ENCODE measurements at regions not wholly inside any gene's neighbourhood (a gene's known extent, or its start where the extent isn't known, plus 50 kb on each side); places are given as distances from the start of the nearest gene placed in this dataset.

DNA sequence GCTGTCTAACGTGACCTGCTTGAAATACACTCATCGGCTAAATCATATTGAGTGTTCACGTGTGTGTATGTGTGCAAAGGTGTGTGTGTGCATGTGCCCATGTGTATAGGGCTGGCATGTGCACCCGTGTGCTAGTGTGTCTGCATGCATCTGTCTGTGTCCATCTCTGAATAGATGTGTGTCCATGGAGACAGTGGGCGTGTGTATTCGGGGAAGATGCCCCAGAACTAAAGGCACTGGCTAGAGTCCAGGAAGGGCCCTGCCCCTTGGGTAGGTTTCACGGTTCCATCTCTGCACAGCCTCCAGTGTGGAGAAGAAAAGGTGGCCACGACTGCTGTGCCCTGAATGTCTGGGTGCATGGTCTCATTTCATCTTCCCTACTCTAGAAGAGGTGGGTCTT lies 220.3 kb downstream of the MN1 start:
- no peak overlapping the region for H2BK5ac ChIP-seq (ENCODE audit: insufficient read length, low read length)
- Mint-ChIP-seq H3K27ac (no peak overlapping the region), H3K27me3 (ENCODE audit: low read depth) (peaks cover 48% of the 10 kb centered on the region), H3K9me3 (no peaks in the 10 kb centered on the region), H3K4me1 (peaks cover 6 to 13% of the 10 kb centered on the region in 2 experiments; a peak in 3 of 4 replicates), H3K36me3 (ENCODE audit: insufficient read depth in 1 of 3, low read depth in 3 of 3) (no peaks in the 10 kb centered on the region), H3K4me3 (no peak overlapping the region)
- H3K4ac ChIP-seq (ENCODE audit: low read depth, low read length) = no peak overlapping the region
- H3K79me2 ChIP-seq (ENCODE audit: insufficient read depth, low read length) = no peaks in the 10 kb centered on the region
- DNase-seq = no peak
- H3K14ac ChIP-seq (ENCODE audit: insufficient read depth, low read length) = no peak overlapping the region
- no peaks in the 10 kb centered on the region for H3K79me1 ChIP-seq (ENCODE audit: insufficient read depth, low read depth, low read length, poor library complexity, severe bottlenecking)
- H2BK12ac ChIP-seq (ENCODE audit: insufficient read length, low read depth, low read length) = no peak overlapping the region
- H3K9ac ChIP-seq (ENCODE audit: extremely low read depth, insufficient read length, low read length) = no peak overlapping the region
- H3K23me2 ChIP-seq (ENCODE audit: insufficient read length, low read depth, low read length, poor library complexity, severe bottlenecking) = no peaks in the 10 kb centered on the region
- no peak overlapping the region for H2BK20ac ChIP-seq (ENCODE audit: low read depth, low read length, poor library complexity, severe bottlenecking)
- H3K23ac ChIP-seq (ENCODE audit: insufficient read length, low read depth, low read length) = no peak overlapping the region
- no peak overlapping the region for H3T11ph ChIP-seq (ENCODE audit: low read length)
- no peaks in the 10 kb centered on the region for H3K4me1 ChIP-seq (ENCODE audit: insufficient read depth, low read length)
- no peak overlapping the region for H4K8ac ChIP-seq (replicated peaks; ENCODE audit: insufficient read length, low read depth, low read length)
- no peak overlapping the region for H2BK120ac ChIP-seq (ENCODE audit: low read depth, low read length, poor library complexity, severe bottlenecking)
- H3K27me3 ChIP-seq (ENCODE audit: insufficient read depth, low read length) = no peaks in the 10 kb centered on the region
- H3K18ac ChIP-seq (ENCODE audit: insufficient read length, low read depth, low read length) = no peak overlapping the region
- no peaks in the 10 kb centered on the region for H4K20me1 ChIP-seq (ENCODE audit: control insufficient read depth, insufficient read depth, insufficient read length)
- no peak overlapping the region for H3K4me2 ChIP-seq (ENCODE audit: insufficient read depth, insufficient read length, low read length)
- no peak overlapping the region for H3K56ac ChIP-seq (ENCODE audit: insufficient read length, low read depth, low read length)
- H4K91ac ChIP-seq (ENCODE audit: insufficient read length, low read depth, low read length) = no peak overlapping the region
- no peak overlapping the region for H2BK15ac ChIP-seq (ENCODE audit: low read depth, low read length)
- WGBS (ENCODE audit: extremely low coverage, insufficient read length, low lambda C conversion rate) = no CpG with 5 or more reads among the region's 8 CpGs
- TF ChIP-seq, protein P1, sequence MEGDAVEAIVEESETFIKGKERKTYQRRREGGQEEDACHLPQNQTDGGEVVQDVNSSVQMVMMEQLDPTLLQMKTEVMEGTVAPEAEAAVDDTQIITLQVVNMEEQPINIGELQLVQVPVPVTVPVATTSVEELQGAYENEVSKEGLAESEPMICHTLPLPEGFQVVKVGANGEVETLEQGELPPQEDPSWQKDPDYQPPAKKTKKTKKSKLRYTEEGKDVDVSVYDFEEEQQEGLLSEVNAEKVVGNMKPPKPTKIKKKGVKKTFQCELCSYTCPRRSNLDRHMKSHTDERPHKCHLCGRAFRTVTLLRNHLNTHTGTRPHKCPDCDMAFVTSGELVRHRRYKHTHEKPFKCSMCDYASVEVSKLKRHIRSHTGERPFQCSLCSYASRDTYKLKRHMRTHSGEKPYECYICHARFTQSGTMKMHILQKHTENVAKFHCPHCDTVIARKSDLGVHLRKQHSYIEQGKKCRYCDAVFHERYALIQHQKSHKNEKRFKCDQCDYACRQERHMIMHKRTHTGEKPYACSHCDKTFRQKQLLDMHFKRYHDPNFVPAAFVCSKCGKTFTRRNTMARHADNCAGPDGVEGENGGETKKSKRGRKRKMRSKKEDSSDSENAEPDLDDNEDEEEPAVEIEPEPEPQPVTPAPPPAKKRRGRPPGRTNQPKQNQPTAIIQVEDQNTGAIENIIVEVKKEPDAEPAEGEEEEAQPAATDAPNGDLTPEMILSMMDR (conservative IDR thresholded peaks at IDR 0.05) = no peak
- H3K9me3 ChIP-seq (ENCODE audit: control insufficient read depth, low read depth, low read length) = no peaks in the 10 kb centered on the region
- H3K27ac ChIP-seq (ENCODE audit: insufficient read length, low read depth, low read length) = no peak overlapping the region
- H2AFZ ChIP-seq (ENCODE audit: low read length) = no peak overlapping the region
- no peak overlapping the region for H2AK5ac ChIP-seq (ENCODE audit: insufficient read length, low read length)
- H4K5ac ChIP-seq (ENCODE audit: insufficient read length, low read depth, low read length) = no peak overlapping the region
